Omental fat pad (tissue), 3 donors: ENCODE measurements at regions not wholly inside any gene's neighbourhood (a gene's known extent, or its start where the extent isn't known, plus 50 kb on each side); places are given as distances from the start of the nearest gene placed in this dataset.

Experiments
- ATAC-seq: fragments of 150-250 bp; one replicate; pipeline ENCODE4 v1.9.1; 2016; ENCODE audit warnings: mild to moderate bottlenecking, moderate library complexity; ENCODE audit not compliant: low FRiP score
- DNase-seq: peaks from one replicate; pipeline ENCODE4 v3.0.0-alpha.2; 2019; ENCODE audit warnings: low spot score
- CTCF ChIP-seq, 3 donors: fragments of 450-650 bp; IDR thresholded peaks; one replicate each; pipeline ENCODE4 v1.5.1; 2016 to 2017; ENCODE audit warnings: antibody characterized with exemption in 3 of 3, mild to moderate bottlenecking in 3 of 3, moderate library complexity in 2 of 3

- TF ChIP-seq CTCF (IDR thresholded peaks at IDR 0.05), result no peak
- ATAC-seq (no peak), DNase-seq (no peak)
These were observed 59.3 kb downstream of the BTBD3 start for GRCh38 chr20:11976966-11977365.

- no peak for TF ChIP-seq CTCF (IDR thresholded peaks at IDR 0.05)
- DNase-seq (no peak), ATAC-seq (no peak)
These were observed 60.8 kb downstream of the BTBD3 start for GRCh38 chr20:11978496-11978895.

GRCh38 chr20:11979306-11979990 is 61.8 kb downstream of the BTBD3 start:
- no peak for TF ChIP-seq CTCF (IDR thresholded peaks at IDR 0.05)
- no peak for ATAC-seq
- DNase-seq, result no peak

GRCh38 chr20:11980263-11980662 is 62.6 kb downstream of the BTBD3 start:
- TF ChIP-seq CTCF (IDR thresholded peaks at IDR 0.05), result no peak
- ATAC-seq (no peak), DNase-seq (no peak)

GRCh38 chr20:11981366-11981947 is 63.8 kb downstream of the BTBD3 start:
- TF ChIP-seq CTCF (IDR thresholded peaks at IDR 0.05), result no peak
- ATAC-seq (no peak), DNase-seq (no peak)

- DNase-seq (no peak), ATAC-seq (no peak)
- no peak for TF ChIP-seq CTCF (IDR thresholded peaks at IDR 0.05)
These were observed 64.7 kb downstream of the BTBD3 start for GRCh38 chr20:11982289-11982954.
